A673 (cell line): ENCODE measurements at regions not wholly inside any gene's neighbourhood (a gene's known extent, or its start where the extent isn't known, plus 50 kb on each side); places are given as distances from the start of the nearest gene placed in this dataset.

Source experiments
- BruUV-seq: library from RNA; stranded (reverse); fragments of 400-500 nt; replicated peaks from 2 replicates; lab custom pipeline; 2021; lab: Mats Ljungman, UMichigan
- CTCF ChIA-PET: fragments of 300-600 bp; sonication (Branson Sonifier 250); formaldehyde crosslinking; loops from one replicate; lab custom pipeline; 2022; ENCODE audit warnings: antibody characterized with exemption; lab: Charles Lee
- POLR2A ChIA-PET: fragments of 300-600 bp; sonication (Branson Sonifier 250); formaldehyde crosslinking; loops from one replicate; lab custom pipeline; 2022; ENCODE audit warnings: antibody characterized with exemption; ENCODE audit not compliant: low non-redundant PET; lab: Charles Lee
- DNase-seq: peaks from one replicate; pipeline ENCODE4 v3.0.0-alpha.2; 2015; ENCODE audit warnings: low spot score
- H3K27ac ChIP-seq: fragments of 200-600 bp; sonication (generic); 2 replicates; pipeline ENCODE4 v1.5.1; 2016; ENCODE audit warnings: mixed run types, low read depth, mild to moderate bottlenecking, mixed read lengths, antibody characterized with exemption, low read length; ENCODE audit not compliant: poor library complexity, severe bottlenecking
- H3K27me3 ChIP-seq: fragments of 200-600 bp; sonication (generic); replicated peaks from 2 replicates; pipeline ENCODE4 v1.6.1; 2017; ENCODE audit warnings: mixed run types, low read depth, mild to moderate bottlenecking, mixed read lengths, antibody characterized with exemption, low read length; ENCODE audit not compliant: insufficient read depth, poor library complexity
- H3K36me3 ChIP-seq: fragments of 200-600 bp; sonication (generic); 2 replicates; pipeline ENCODE4 v1.6.1; 2016; ENCODE audit warnings: mixed run types, mild to moderate bottlenecking, mixed read lengths, antibody characterized with exemption, low read length; ENCODE audit not compliant: insufficient read depth, poor library complexity, severe bottlenecking
- H3K4me1 ChIP-seq: fragments of 200-600 bp; sonication (generic); 2 replicates; pipeline ENCODE4 v1.6.1; 2017; ENCODE audit warnings: mixed run types, mild to moderate bottlenecking, mixed read lengths, antibody characterized with exemption, low read length; ENCODE audit not compliant: insufficient read depth, poor library complexity, severe bottlenecking
- H3K4me3 ChIP-seq: fragments of 200-600 bp; sonication (generic); 2 replicates; pipeline ENCODE4 v1.5.1; 2016; ENCODE audit warnings: low read depth, mixed run types, mild to moderate bottlenecking, mixed read lengths, low read length; ENCODE audit not compliant: poor library complexity, severe bottlenecking
- H3K9me3 ChIP-seq: fragments of 200-600 bp; sonication (generic); 2 replicates; pipeline ENCODE4 v1.6.1; 2016; ENCODE audit warnings: mixed run types, low read depth, mild to moderate bottlenecking, mixed read lengths, antibody characterized with exemption, low read length; ENCODE audit not compliant: poor library complexity, severe bottlenecking
- EZH2 ChIP-seq: fragments of 200-600 bp; sonication (generic); IDR thresholded peaks from 2 replicates; pipeline ENCODE4 v1.6.1; 2017; ENCODE audit warnings: borderline replicate concordance, low read depth, mild to moderate bottlenecking, mixed read lengths, antibody characterized with exemption, low read length; ENCODE audit not compliant: poor library complexity, severe bottlenecking
- intact Hi-C: fragments of 100-400 bp; cut with micrococcal nuclease; formaldehyde crosslinking; loops from one replicate; pipeline ENCODE4 v1.10.0; 2022; ENCODE audit not compliant: unreplicated experiment
- TF ChIP-seq, protein P1 (sequence below): fragments of 300-800, 200-600 bp; sonication (generic); conservative IDR thresholded peaks from 2 replicates; pipeline ENCODE4 v1.5.1; 2017; ENCODE audit warnings: low read depth, mild to moderate bottlenecking, antibody characterized with exemption, low read length, moderate library complexity, mixed read lengths

DNA sequence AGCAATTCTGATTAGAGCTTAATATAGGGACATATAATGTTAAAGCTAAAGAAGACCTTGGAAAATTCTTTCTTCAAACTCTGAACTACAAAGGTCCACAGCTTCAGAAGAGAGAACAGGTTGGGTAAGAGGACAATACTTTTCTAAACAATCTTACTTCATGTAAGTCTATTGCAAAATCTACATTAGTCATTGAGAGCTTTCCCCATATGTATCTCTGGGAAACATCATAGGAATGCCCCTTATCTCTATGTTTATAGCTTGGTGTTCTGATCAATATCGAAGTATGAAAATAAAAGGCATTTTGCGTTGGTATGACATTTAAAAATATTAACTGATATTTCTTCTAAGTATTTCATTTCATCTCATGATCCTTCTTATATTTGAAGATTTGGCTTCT is 962.6 kb downstream of the AACS start:
- no peak overlapping the region for H3K4me3 ChIP-seq
- no peaks in the 10 kb centered on the region for H3K27me3 ChIP-seq
- H3K27ac ChIP-seq, result no peak overlapping the region
- CTCF ChIA-PET, result no interaction called here
- POLR2A ChIA-PET, result no interaction called here
- H3K36me3 ChIP-seq, result no peaks in the 10 kb centered on the region
- intact Hi-C loops, result no loop called here
- no peak for DNase-seq
- TF ChIP-seq EZH2, result no peak
- TF ChIP-seq, protein P1, sequence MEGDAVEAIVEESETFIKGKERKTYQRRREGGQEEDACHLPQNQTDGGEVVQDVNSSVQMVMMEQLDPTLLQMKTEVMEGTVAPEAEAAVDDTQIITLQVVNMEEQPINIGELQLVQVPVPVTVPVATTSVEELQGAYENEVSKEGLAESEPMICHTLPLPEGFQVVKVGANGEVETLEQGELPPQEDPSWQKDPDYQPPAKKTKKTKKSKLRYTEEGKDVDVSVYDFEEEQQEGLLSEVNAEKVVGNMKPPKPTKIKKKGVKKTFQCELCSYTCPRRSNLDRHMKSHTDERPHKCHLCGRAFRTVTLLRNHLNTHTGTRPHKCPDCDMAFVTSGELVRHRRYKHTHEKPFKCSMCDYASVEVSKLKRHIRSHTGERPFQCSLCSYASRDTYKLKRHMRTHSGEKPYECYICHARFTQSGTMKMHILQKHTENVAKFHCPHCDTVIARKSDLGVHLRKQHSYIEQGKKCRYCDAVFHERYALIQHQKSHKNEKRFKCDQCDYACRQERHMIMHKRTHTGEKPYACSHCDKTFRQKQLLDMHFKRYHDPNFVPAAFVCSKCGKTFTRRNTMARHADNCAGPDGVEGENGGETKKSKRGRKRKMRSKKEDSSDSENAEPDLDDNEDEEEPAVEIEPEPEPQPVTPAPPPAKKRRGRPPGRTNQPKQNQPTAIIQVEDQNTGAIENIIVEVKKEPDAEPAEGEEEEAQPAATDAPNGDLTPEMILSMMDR, result no peak
- no peaks in the 10 kb centered on the region for H3K4me1 ChIP-seq
- BruUV-seq, result no TSS peak
- no peaks in the 10 kb centered on the region for H3K9me3 ChIP-seq

DNA sequence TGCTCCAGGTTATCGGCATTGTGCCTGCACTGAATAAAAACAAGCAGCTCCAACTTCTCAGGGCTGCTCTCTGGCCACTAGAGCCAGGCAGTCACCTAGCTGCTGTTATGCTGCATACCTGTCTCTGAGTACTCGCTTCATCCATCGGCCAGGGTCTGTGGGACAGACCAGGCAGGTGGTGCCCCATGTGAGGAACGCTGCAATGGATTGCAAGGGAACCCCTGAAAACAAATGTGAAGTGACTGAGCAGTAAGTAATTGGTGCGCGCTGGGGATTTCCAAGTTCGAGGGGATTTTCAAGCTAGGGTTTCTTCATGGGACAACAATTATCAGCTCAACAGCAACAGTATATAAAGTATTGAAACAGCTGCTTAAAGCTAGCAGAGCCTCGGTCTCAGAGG is 965.3 kb downstream of the AACS start:
- POLR2A ChIA-PET, result no interaction called here
- CTCF ChIA-PET, result no interaction called here
- H3K4me3 ChIP-seq, result no peak overlapping the region
- no peaks in the 10 kb centered on the region for H3K4me1 ChIP-seq
- H3K9me3 ChIP-seq, result no peaks in the 10 kb centered on the region
- H3K36me3 ChIP-seq, result no peaks in the 10 kb centered on the region
- no TSS peak for BruUV-seq
- TF ChIP-seq, protein P1, result no peak
- TF ChIP-seq EZH2, result no peak
- no peaks in the 10 kb centered on the region for H3K27me3 ChIP-seq
- no peak for DNase-seq
- no peak overlapping the region for H3K27ac ChIP-seq
- intact Hi-C loops, result no loop called here

DNA sequence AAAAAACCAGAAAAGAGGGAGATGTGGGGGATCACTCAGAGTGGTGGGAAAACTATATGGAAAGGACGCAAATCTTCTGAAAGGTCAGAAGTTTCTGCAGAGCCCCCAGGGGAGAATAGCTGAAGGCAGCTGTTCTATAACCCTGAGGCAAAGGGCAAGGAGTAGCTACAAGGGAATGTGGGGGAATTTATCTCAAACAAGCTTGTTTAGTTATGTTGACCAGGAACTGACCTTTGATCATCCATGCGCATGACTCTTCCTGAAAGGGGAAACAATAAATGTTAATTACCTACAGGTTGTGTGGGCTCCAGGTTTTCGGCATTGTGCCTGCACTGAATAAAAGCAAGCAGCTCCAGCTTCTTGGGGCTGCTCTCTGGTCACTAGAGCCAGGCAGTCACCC is 968.5 kb downstream of the AACS start:
- Histone ChIP-seq H3K36me3 (no peaks in the 10 kb centered on the region), H3K4me3 (no peak overlapping the region), H3K27ac (no peak overlapping the region), H3K9me3 (no peaks in the 10 kb centered on the region), H3K4me1 (no peaks in the 10 kb centered on the region), H3K27me3 (no peaks in the 10 kb centered on the region)
- CTCF ChIA-PET, result no interaction called here
- DNase-seq, result no peak
- POLR2A ChIA-PET, result no interaction called here
- intact Hi-C loops, result no loop called here
- TF ChIP-seq, protein P1, result no peak
- no peak for TF ChIP-seq EZH2
- no TSS peak for BruUV-seq
